ENCODE measurements at regions not wholly inside any gene's neighbourhood (a gene's known extent, or its start where the extent isn't known, plus 50 kb on each side); places are given as distances from the start of the nearest gene placed in this dataset.

DNA sequence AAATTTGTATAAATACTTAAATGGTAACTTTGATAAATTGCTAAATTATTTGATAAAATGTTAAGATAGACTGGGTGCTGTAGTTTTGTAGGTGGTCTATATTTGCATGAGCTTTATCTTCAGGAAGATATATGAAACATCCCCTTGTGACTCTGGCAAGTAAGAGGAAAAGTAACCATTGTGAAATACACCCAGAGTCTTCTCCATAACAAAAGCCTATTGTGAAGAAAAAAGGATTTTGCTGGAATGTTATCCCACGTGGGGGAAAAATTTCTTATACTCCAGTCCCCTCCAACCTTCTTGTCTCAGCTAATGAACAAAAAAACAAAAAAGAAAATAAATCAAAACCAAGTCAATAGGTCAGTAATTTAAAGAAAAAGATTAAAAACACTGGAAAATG lies 600.7 kb downstream of the HDGFL1 start:
- RAD21 ChIA-PET (ENCODE audit: low non-redundant PET in 1 of 2, low total read pairs in 2 of 2, uncharacterized antibody in 2 of 2, unreplicated experiment in 2 of 2), result no interaction called here
- peaks cover 0 to 6% of the 10 kb centered on the region in 2 experiments; a peak in 2 of 4 replicates for H3K9me3 ChIP-seq (ENCODE audit: control insufficient read depth in 1 of 2, insufficient read depth in 1 of 2, low read depth in 1 of 2, low read length in 2 of 2)
- H3K27me3 ChIP-seq (ENCODE audit: insufficient read depth, low read length), result no peaks in the 10 kb centered on the region
- CTCF ChIA-PET, result no interaction called here
- BruUV-seq (replicated peaks), result no TSS peak
- H3K4me3 ChIP-seq (replicated peaks in 1 of 2; ENCODE audit: low read depth in 1 of 2, low read length in 2 of 2), result no peak overlapping the region
- no peaks in the 10 kb centered on the region for H3K9me2 ChIP-seq (ENCODE audit: insufficient read depth)
- intact Hi-C loops (cut with micrococcal nuclease), result no loop called here
- ATAC-seq, result no peak
- H3K9ac ChIP-seq (ENCODE audit: low read length), result no peak overlapping the region
- no peak overlapping the region for H3K4me2 ChIP-seq (ENCODE audit: low read length)
- no peak for TF ChIP-seq TCF7L2 (IDR thresholded peaks at IDR 0.05; ENCODE audit: borderline replicate concordance, extremely low read depth, insufficient read depth, insufficient read length)
- no peak for TF ChIP-seq SIN3A (IDR thresholded peaks at IDR 0.05; ENCODE audit: low read depth)
- no peak for TF ChIP-seq FOSL1 (IDR thresholded peaks at IDR 0.05; ENCODE audit: low read depth)
- TF ChIP-seq JUND (IDR thresholded peaks at IDR 0.05), result no peak
- no peak for TF ChIP-seq SRF (IDR thresholded peaks at IDR 0.05; ENCODE audit: low read depth)
- TF ChIP-seq CEBPB (IDR thresholded peaks at IDR 0.05; ENCODE audit: low read depth), result no peak
- no peak for TF ChIP-seq YY1 (IDR thresholded peaks at IDR 0.05; ENCODE audit: extremely low read depth, insufficient replicate concordance, low read depth, low read length)
- no peak for TF ChIP-seq EZH2phosphoT487 (IDR thresholded peaks at IDR 0.05; ENCODE audit: borderline replicate concordance)
- no peak for TF ChIP-seq CBX3 (IDR thresholded peaks at IDR 0.05; ENCODE audit: low read depth)
- TF ChIP-seq, protein P1, sequence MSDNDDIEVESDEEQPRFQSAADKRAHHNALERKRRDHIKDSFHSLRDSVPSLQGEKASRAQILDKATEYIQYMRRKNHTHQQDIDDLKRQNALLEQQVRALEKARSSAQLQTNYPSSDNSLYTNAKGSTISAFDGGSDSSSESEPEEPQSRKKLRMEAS (IDR thresholded peaks at IDR 0.05), result no peak
- no peak for TF ChIP-seq POLR2A (IDR thresholded peaks at IDR 0.05; ENCODE audit: borderline replicate concordance, extremely low read depth, insufficient read depth, insufficient read length)
- no peak for TF ChIP-seq POLR2AphosphoS5 (IDR thresholded peaks at IDR 0.05; ENCODE audit: low read depth, low read length)
- TF ChIP-seq RAD21 (IDR thresholded peaks at IDR 0.05; ENCODE audit: low read depth), result no peak
- TF ChIP-seq ZNF274 (IDR thresholded peaks at IDR 0.05; ENCODE audit: low read depth, low read length), result no peak
- no peak for TF ChIP-seq EZH2 (IDR thresholded peaks at IDR 0.05)
- no peak for TF ChIP-seq SP1 (IDR thresholded peaks at IDR 0.05; ENCODE audit: low read depth)
- TF ChIP-seq, protein P2, sequence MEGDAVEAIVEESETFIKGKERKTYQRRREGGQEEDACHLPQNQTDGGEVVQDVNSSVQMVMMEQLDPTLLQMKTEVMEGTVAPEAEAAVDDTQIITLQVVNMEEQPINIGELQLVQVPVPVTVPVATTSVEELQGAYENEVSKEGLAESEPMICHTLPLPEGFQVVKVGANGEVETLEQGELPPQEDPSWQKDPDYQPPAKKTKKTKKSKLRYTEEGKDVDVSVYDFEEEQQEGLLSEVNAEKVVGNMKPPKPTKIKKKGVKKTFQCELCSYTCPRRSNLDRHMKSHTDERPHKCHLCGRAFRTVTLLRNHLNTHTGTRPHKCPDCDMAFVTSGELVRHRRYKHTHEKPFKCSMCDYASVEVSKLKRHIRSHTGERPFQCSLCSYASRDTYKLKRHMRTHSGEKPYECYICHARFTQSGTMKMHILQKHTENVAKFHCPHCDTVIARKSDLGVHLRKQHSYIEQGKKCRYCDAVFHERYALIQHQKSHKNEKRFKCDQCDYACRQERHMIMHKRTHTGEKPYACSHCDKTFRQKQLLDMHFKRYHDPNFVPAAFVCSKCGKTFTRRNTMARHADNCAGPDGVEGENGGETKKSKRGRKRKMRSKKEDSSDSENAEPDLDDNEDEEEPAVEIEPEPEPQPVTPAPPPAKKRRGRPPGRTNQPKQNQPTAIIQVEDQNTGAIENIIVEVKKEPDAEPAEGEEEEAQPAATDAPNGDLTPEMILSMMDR (IDR thresholded peaks at IDR 0.05 in 2 of 3, conservative IDR thresholded peaks at IDR 0.05 in 1 of 3; ENCODE audit: borderline replicate concordance in 1 of 3, insufficient read depth in 1 of 3, low read depth in 2 of 3, low read length in 2 of 3), result no peak
- TF ChIP-seq, protein P3, sequence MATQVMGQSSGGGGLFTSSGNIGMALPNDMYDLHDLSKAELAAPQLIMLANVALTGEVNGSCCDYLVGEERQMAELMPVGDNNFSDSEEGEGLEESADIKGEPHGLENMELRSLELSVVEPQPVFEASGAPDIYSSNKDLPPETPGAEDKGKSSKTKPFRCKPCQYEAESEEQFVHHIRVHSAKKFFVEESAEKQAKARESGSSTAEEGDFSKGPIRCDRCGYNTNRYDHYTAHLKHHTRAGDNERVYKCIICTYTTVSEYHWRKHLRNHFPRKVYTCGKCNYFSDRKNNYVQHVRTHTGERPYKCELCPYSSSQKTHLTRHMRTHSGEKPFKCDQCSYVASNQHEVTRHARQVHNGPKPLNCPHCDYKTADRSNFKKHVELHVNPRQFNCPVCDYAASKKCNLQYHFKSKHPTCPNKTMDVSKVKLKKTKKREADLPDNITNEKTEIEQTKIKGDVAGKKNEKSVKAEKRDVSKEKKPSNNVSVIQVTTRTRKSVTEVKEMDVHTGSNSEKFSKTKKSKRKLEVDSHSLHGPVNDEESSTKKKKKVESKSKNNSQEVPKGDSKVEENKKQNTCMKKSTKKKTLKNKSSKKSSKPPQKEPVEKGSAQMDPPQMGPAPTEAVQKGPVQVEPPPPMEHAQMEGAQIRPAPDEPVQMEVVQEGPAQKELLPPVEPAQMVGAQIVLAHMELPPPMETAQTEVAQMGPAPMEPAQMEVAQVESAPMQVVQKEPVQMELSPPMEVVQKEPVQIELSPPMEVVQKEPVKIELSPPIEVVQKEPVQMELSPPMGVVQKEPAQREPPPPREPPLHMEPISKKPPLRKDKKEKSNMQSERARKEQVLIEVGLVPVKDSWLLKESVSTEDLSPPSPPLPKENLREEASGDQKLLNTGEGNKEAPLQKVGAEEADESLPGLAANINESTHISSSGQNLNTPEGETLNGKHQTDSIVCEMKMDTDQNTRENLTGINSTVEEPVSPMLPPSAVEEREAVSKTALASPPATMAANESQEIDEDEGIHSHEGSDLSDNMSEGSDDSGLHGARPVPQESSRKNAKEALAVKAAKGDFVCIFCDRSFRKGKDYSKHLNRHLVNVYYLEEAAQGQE (IDR thresholded peaks at IDR 0.05; ENCODE audit: low read depth), result no peak
- TF ChIP-seq, protein P4, sequence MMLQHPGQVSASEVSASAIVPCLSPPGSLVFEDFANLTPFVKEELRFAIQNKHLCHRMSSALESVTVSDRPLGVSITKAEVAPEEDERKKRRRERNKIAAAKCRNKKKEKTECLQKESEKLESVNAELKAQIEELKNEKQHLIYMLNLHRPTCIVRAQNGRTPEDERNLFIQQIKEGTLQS (IDR thresholded peaks at IDR 0.05), result no peak
- no peak overlapping the region for H3K27ac ChIP-seq (ENCODE audit: low read depth, low read length)
- H3K36me3 ChIP-seq (ENCODE audit: control insufficient read depth in 1 of 2, insufficient read depth in 2 of 2, low read length in 2 of 2), result no peaks in the 10 kb centered on the region
- DNase-seq (ENCODE audit: low read depth, low spot score), result no peak
- no peaks in the 10 kb centered on the region for H4K20me1 ChIP-seq (ENCODE audit: insufficient read depth)
- H3K4me1 ChIP-seq (ENCODE audit: control insufficient read depth in 1 of 2, insufficient read depth in 2 of 2, low read length in 2 of 2), result peaks cover 0 to 10% of the 10 kb centered on the region in 2 experiments; a peak in 2 of 4 replicates
- POLR2A ChIA-PET, result no interaction called here
- no peaks in the 10 kb centered on the region for H3K79me2 ChIP-seq (ENCODE audit: insufficient read depth, low read length)
- no peak overlapping the region for H2AFZ ChIP-seq (ENCODE audit: low read depth, low read length, poor library complexity, severe bottlenecking)
